HL-60 (cell line): ENCODE measurements at regions not wholly inside any gene's neighbourhood (a gene's known extent, or its start where the extent isn't known, plus 50 kb on each side); places are given as distances from the start of the nearest gene placed in this dataset.

Source experiments
- CTCF ChIP-seq: IDR thresholded peaks from one replicate; pipeline ENCODE4 v1.5.1; 2011; ENCODE audit warnings: low read length, control low read depth, inconsistent platforms; ENCODE audit not compliant: insufficient read depth
- GABPA ChIP-seq: IDR thresholded peaks from 2 replicates; pipeline ENCODE4 v1.6.1; 2012; ENCODE audit warnings: low read depth
- POLR2AphosphoS5 ChIP-seq: IDR thresholded peaks from 2 replicates; pipeline ENCODE4 v1.6.1; 2012; ENCODE audit warnings: low read depth
- REST ChIP-seq: IDR thresholded peaks from 2 replicates; pipeline ENCODE4 v1.6.1; 2012; ENCODE audit warnings: low read depth; ENCODE audit not compliant: insufficient replicate concordance
- SPI1 ChIP-seq: IDR thresholded peaks from 2 replicates; pipeline ENCODE4 v1.6.1; 2012; ENCODE audit warnings: low read depth, mild to moderate bottlenecking, borderline replicate concordance

- TF ChIP-seq CTCF (no peak), POLR2AphosphoS5 (no peak), GABPA (no peak), REST (no peak), SPI1 (no peak)
These were observed 1238.0 kb upstream of the NRXN1 start for GRCh38 chr2:52269696-52270485.
